KMS-11 (cell line): ENCODE measurements at regions not wholly inside any gene's neighbourhood (a gene's known extent, or its start where the extent isn't known, plus 50 kb on each side); places are given as distances from the start of the nearest gene placed in this dataset.

Source experiments
- H2AFZ ChIP-seq: fragments of 200-600 bp; sonication (generic); 2 replicates; pipeline ENCODE4 v1.6.1; 2016; ENCODE audit warnings: antibody characterized with exemption, mixed run types, low read depth
- H3K27ac ChIP-seq: fragments of 200-600 bp; sonication (generic); 2 replicates; pipeline ENCODE4 v1.6.1; 2016; ENCODE audit warnings: mild to moderate bottlenecking, mixed run types
- H3K27me3 ChIP-seq: fragments of 200-600 bp; sonication (generic); 2 replicates; pipeline ENCODE4 v1.6.1; 2017; ENCODE audit warnings: mild to moderate bottlenecking, low read depth, mixed run types, moderate library complexity; ENCODE audit not compliant: insufficient read depth
- H3K36me3 ChIP-seq: fragments of 200-600 bp; sonication (generic); 2 replicates; pipeline ENCODE4 v1.6.1; 2017; ENCODE audit warnings: mild to moderate bottlenecking, mixed run types; ENCODE audit not compliant: insufficient read depth
- H3K4me1 ChIP-seq: fragments of 200-600 bp; sonication (generic); 2 replicates; pipeline ENCODE4 v1.6.1; 2016; ENCODE audit warnings: mild to moderate bottlenecking, low read depth, mixed run types; ENCODE audit not compliant: poor library complexity, severe bottlenecking
- H3K4me2 ChIP-seq: fragments of 200-600 bp; sonication (generic); 2 replicates; pipeline ENCODE4 v1.7.0; 2016; ENCODE audit warnings: mild to moderate bottlenecking, mixed run types
- H3K4me3 ChIP-seq: fragments of 200-600 bp; sonication (generic); IDR thresholded peaks from 2 replicates; pipeline ENCODE4 v1.6.1; 2017; ENCODE audit warnings: low read depth, low read length, mixed read lengths; ENCODE audit not compliant: insufficient read depth
- H3K79me2 ChIP-seq: fragments of 200-600 bp; sonication (generic); 2 replicates; pipeline ENCODE4 v1.6.1; 2016; ENCODE audit warnings: low read depth, mixed run types; ENCODE audit not compliant: insufficient read depth
- H3K9ac ChIP-seq: fragments of 200-600 bp; sonication (generic); 2 replicates; pipeline ENCODE4 v1.6.1; 2016; ENCODE audit warnings: mild to moderate bottlenecking, mixed run types
- H4K20me1 ChIP-seq: fragments of 200-600 bp; sonication (generic); 2 replicates; pipeline ENCODE4 v1.6.1; 2016; ENCODE audit warnings: mild to moderate bottlenecking, mixed run types; ENCODE audit not compliant: insufficient read depth
- TF ChIP-seq, protein P1 (sequence below): fragments of 200-600 bp; sonication (generic); conservative IDR thresholded peaks from 2 replicates; pipeline ENCODE4 v1.6.1; 2017; ENCODE audit warnings: low read depth, mild to moderate bottlenecking, antibody characterized with exemption, low read length, moderate library complexity, mixed read lengths

GRCh38 chr3:194781617-194782016 is 95.9 kb downstream of the FAM43A start:
- Histone ChIP-seq H3K4me3 (no peak overlapping the region), H3K4me1 (no peaks in the 10 kb centered on the region), H3K9ac (no peak overlapping the region), H3K79me2 (no peaks in the 10 kb centered on the region), H3K27me3 (no peaks in the 10 kb centered on the region), H3K36me3 (no peaks in the 10 kb centered on the region), H4K20me1 (no peaks in the 10 kb centered on the region), H3K27ac (no peak overlapping the region), H2AFZ (no peak overlapping the region), H3K4me2 (no peak overlapping the region)
- TF ChIP-seq, protein P1, sequence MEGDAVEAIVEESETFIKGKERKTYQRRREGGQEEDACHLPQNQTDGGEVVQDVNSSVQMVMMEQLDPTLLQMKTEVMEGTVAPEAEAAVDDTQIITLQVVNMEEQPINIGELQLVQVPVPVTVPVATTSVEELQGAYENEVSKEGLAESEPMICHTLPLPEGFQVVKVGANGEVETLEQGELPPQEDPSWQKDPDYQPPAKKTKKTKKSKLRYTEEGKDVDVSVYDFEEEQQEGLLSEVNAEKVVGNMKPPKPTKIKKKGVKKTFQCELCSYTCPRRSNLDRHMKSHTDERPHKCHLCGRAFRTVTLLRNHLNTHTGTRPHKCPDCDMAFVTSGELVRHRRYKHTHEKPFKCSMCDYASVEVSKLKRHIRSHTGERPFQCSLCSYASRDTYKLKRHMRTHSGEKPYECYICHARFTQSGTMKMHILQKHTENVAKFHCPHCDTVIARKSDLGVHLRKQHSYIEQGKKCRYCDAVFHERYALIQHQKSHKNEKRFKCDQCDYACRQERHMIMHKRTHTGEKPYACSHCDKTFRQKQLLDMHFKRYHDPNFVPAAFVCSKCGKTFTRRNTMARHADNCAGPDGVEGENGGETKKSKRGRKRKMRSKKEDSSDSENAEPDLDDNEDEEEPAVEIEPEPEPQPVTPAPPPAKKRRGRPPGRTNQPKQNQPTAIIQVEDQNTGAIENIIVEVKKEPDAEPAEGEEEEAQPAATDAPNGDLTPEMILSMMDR = no peak

DNA sequence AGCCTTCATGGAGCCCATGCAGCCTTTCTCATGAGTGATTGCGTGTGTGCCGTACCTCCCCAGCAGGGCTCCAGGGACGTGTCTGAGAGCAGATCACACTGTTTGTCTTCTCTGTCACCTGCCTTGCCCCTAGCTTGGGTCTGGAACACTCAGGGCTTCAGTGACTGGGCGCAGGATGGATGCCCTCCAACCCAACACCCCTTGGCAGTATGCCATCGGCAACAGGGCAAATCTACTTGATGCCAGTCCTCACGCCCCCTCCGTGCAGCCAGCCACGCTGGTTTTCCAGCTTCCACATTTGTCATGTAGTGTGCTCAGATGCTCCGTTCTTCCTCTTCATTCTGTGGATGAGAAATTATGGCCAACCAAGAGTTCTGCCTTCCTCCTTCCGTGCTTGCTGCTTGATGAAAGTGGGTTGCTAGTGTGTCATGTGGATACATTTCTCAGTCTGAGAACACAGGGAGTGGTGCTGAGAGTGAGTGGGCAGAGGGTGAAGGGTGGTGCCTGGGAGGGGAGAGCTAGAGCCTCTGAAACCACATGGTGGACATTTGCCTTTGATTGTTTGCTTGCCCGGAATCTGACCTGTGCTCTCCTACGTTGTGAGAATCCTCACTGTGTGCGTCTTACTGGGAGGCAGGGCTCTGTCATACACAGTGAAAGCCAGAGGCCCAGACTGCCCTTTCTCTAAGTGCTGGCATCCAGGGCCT is 97.2 kb downstream of the FAM43A start:
- Histone ChIP-seq H3K27ac (no peak overlapping the region), H3K4me2 (no peak overlapping the region), H4K20me1 (no peaks in the 10 kb centered on the region), H3K9ac (no peak overlapping the region), H3K4me1 (no peaks in the 10 kb centered on the region), H3K79me2 (no peaks in the 10 kb centered on the region), H3K36me3 (no peaks in the 10 kb centered on the region), H3K4me3 (no peak overlapping the region), H3K27me3 (no peaks in the 10 kb centered on the region), H2AFZ (no peak overlapping the region)
- TF ChIP-seq, protein P1 = no peak

GRCh38 chr3:194784361-194784760 is 98.7 kb downstream of the FAM43A start:
- TF ChIP-seq, protein P1 = no peak

DNA sequence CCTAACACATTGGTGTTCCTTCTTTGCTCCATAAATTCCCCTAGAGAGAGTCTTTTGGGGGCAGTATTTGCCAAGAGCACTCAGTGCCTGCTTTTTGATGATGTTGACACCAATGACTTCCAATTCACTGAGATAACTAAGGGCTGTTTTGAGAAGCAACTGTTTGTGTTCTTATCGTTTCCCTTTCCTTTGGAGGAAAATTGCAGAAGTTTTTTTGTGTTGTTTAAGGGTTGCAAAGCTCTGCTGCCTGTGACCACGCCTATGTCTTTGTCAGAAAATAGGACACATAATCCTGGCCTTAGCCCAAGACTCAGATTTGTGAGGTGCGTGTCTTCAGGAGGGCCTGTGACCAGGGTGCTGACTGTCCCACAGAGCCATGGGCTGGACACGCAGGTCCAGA is 99.6 kb downstream of the FAM43A start:
- no peaks in the 10 kb centered on the region for H3K27me3 ChIP-seq
- H4K20me1 ChIP-seq = no peaks in the 10 kb centered on the region
- H3K4me3 ChIP-seq = no peak overlapping the region
- H2AFZ ChIP-seq = no peak overlapping the region
- TF ChIP-seq, protein P1 = no peak
- H3K4me2 ChIP-seq = no peak overlapping the region
- H3K9ac ChIP-seq = no peak overlapping the region
- no peaks in the 10 kb centered on the region for H3K79me2 ChIP-seq
- H3K36me3 ChIP-seq = no peaks in the 10 kb centered on the region
- H3K4me1 ChIP-seq = no peaks in the 10 kb centered on the region
- H3K27ac ChIP-seq = no peak overlapping the region

More at GRCh38 chr3:194784361-194784760, 98.7 kb downstream of the FAM43A start:
- H3K4me2 ChIP-seq = no peak overlapping the region
- no peaks in the 10 kb centered on the region for H3K27me3 ChIP-seq
- H4K20me1 ChIP-seq = no peaks in the 10 kb centered on the region
- H3K9ac ChIP-seq = no peak overlapping the region
- H3K36me3 ChIP-seq = no peaks in the 10 kb centered on the region
- H3K27ac ChIP-seq = no peak overlapping the region
- H3K79me2 ChIP-seq = no peaks in the 10 kb centered on the region
- no peak overlapping the region for H3K4me3 ChIP-seq
- H2AFZ ChIP-seq = no peak overlapping the region
- H3K4me1 ChIP-seq = no peaks in the 10 kb centered on the region
